ENCODE measurements at regions not wholly inside any gene's neighbourhood (a gene's known extent, or its start where the extent isn't known, plus 50 kb on each side); places are given as distances from the start of the nearest gene placed in this dataset.

- Mint-ChIP-seq H3K27me3 (ENCODE audit: low read depth) (no peaks in the 10 kb centered on the region), H3K4me3 (no peak overlapping the region), H3K4me1 (no peaks in the 10 kb centered on the region), H3K9me3 (no peaks in the 10 kb centered on the region), H3K27ac (ENCODE audit: unreplicated experiment) (no peak overlapping the region), H3K36me3 (ENCODE audit: low read depth) (no peaks in the 10 kb centered on the region)
- TF ChIP-seq, protein P1, sequence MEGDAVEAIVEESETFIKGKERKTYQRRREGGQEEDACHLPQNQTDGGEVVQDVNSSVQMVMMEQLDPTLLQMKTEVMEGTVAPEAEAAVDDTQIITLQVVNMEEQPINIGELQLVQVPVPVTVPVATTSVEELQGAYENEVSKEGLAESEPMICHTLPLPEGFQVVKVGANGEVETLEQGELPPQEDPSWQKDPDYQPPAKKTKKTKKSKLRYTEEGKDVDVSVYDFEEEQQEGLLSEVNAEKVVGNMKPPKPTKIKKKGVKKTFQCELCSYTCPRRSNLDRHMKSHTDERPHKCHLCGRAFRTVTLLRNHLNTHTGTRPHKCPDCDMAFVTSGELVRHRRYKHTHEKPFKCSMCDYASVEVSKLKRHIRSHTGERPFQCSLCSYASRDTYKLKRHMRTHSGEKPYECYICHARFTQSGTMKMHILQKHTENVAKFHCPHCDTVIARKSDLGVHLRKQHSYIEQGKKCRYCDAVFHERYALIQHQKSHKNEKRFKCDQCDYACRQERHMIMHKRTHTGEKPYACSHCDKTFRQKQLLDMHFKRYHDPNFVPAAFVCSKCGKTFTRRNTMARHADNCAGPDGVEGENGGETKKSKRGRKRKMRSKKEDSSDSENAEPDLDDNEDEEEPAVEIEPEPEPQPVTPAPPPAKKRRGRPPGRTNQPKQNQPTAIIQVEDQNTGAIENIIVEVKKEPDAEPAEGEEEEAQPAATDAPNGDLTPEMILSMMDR (conservative IDR thresholded peaks at IDR 0.05): no peak
- no peak for DNase-seq (ENCODE audit: low read depth, low spot score)
Measured at GRCh38 chr4:147332091-147332490, 148.8 kb upstream of the EDNRA start.

DNA sequence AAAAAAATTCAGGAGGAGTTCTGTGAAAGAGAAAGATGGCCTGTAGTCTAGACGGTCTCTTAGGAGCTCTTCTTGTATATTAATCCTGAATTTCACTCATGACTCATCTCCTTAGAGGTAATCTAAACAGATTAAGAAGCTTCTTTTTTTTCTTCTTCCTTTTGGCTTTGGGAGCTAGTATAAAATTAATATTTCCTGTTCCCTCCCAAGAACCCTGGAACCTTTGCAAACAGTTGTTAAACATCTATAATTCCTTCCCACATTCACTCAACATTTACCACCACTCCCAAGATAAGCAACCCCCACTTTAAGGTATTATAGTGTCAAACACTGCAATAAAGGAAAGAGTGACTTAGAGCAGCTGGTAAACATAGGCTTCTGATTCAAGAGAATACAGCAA is 146.4 kb upstream of the EDNRA start:
- Mint-ChIP-seq H3K27ac (ENCODE audit: unreplicated experiment) (no peak overlapping the region), H3K27me3 (ENCODE audit: low read depth) (no peaks in the 10 kb centered on the region), H3K36me3 (ENCODE audit: low read depth) (no peaks in the 10 kb centered on the region), H3K9me3 (no peaks in the 10 kb centered on the region), H3K4me3 (no peak overlapping the region), H3K4me1 (no peaks in the 10 kb centered on the region)
- TF ChIP-seq, protein P1 (conservative IDR thresholded peaks at IDR 0.05): no peak
- DNase-seq (ENCODE audit: low read depth, low spot score): no peak

DNA sequence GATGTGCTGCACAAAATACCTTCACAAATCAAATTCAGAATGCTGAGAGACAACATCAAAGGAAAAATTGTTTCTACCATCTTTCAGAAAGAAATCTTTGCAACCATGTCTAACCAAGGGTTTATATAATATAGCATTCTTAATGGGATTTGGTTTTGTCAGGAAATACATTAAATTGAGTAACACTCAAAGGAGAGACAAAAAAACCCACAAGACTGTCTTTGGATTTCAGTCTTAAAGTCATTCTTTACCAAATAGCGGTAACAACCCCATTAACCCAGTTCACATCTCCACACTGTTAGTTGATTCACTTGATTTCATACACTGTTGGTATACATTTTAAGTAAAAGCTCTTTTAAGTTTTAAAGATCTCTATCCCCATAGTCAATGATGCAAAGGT is 145.7 kb upstream of the EDNRA start:
- no peaks in the 10 kb centered on the region for H3K27me3 Mint-ChIP-seq (ENCODE audit: low read depth)
- TF ChIP-seq, protein P1 (conservative IDR thresholded peaks at IDR 0.05): no peak
- no peaks in the 10 kb centered on the region for H3K9me3 Mint-ChIP-seq
- DNase-seq (ENCODE audit: low read depth, low spot score): no peak
- no peak overlapping the region for H3K4me3 Mint-ChIP-seq
- no peaks in the 10 kb centered on the region for H3K36me3 Mint-ChIP-seq (ENCODE audit: low read depth)
- no peak overlapping the region for H3K27ac Mint-ChIP-seq (ENCODE audit: unreplicated experiment)
- H3K4me1 Mint-ChIP-seq: peaks cover under 1% of the 10 kb centered on the region

- no peak overlapping the region for H3K27ac Mint-ChIP-seq (ENCODE audit: unreplicated experiment)
- no peak for DNase-seq (ENCODE audit: low read depth, low spot score)
- TF ChIP-seq, protein P1 (conservative IDR thresholded peaks at IDR 0.05): no peak
- H3K4me3 Mint-ChIP-seq: no peak overlapping the region
- peaks cover 9% of the 10 kb centered on the region for H3K4me1 Mint-ChIP-seq
- H3K9me3 Mint-ChIP-seq: peaks cover 4% of the 10 kb centered on the region
- no peaks in the 10 kb centered on the region for H3K27me3 Mint-ChIP-seq (ENCODE audit: low read depth)
- H3K36me3 Mint-ChIP-seq (ENCODE audit: low read depth): no peaks in the 10 kb centered on the region
Measured at GRCh38 chr4:147336252-147336651, 144.6 kb upstream of the EDNRA start.

- TF ChIP-seq, protein P1 (conservative IDR thresholded peaks at IDR 0.05): no peak
- Mint-ChIP-seq H3K36me3 (ENCODE audit: low read depth) (no peaks in the 10 kb centered on the region), H3K4me1 (peaks cover 9% of the 10 kb centered on the region), H3K27me3 (ENCODE audit: low read depth) (no peaks in the 10 kb centered on the region), H3K9me3 (peaks cover 13% of the 10 kb centered on the region), H3K27ac (ENCODE audit: unreplicated experiment) (no peak overlapping the region), H3K4me3 (no peak overlapping the region)
- no peak for DNase-seq (ENCODE audit: low read depth, low spot score)
Measured at GRCh38 chr4:147339100-147339499, 141.8 kb upstream of the EDNRA start.

GRCh38 chr4:147340111-147340510 is 140.8 kb upstream of the EDNRA start:
- no peak for DNase-seq (ENCODE audit: low read depth, low spot score)
- no peaks in the 10 kb centered on the region for H3K27me3 Mint-ChIP-seq (ENCODE audit: low read depth)
- TF ChIP-seq, protein P1 (conservative IDR thresholded peaks at IDR 0.05): no peak
- no peak overlapping the region for H3K27ac Mint-ChIP-seq (ENCODE audit: unreplicated experiment)
- H3K36me3 Mint-ChIP-seq (ENCODE audit: low read depth): no peaks in the 10 kb centered on the region
- peaks cover 9% of the 10 kb centered on the region for H3K4me1 Mint-ChIP-seq
- peaks cover 13% of the 10 kb centered on the region for H3K9me3 Mint-ChIP-seq
- no peak overlapping the region for H3K4me3 Mint-ChIP-seq
